ENCODE measurements at regions not wholly inside any gene's neighbourhood (a gene's known extent, or its start where the extent isn't known, plus 50 kb on each side); places are given as distances from the start of the nearest gene placed in this dataset.

GRCh38 chr4:136369073-136369472 lies 1163.2 kb downstream of the PCDH18 start:
- TF ChIP-seq POLR2A (IDR thresholded peaks at IDR 0.05; ENCODE audit: low read length) (no peak), GATA1 (IDR thresholded peaks at IDR 0.05; ENCODE audit: low read depth, low read length) (no peak)

All from erythroblast (primary cell).